ENCODE measurements at regions not wholly inside any gene's neighbourhood (a gene's known extent, or its start where the extent isn't known, plus 50 kb on each side); places are given as distances from the start of the nearest gene placed in this dataset.

GRCh38 chr22:22977479-22978200 lies 90.0 kb downstream of the IGLL5 start:
- Histone ChIP-seq H3K18ac (ENCODE audit: low read length) (no peak overlapping the region), H2BK120ac (ENCODE audit: low read depth, low read length) (no peak overlapping the region), H4K91ac (ENCODE audit: low read depth, low read length, poor library complexity) (no peak overlapping the region), H3K9ac (ENCODE audit: low read depth, low read length, poor library complexity) (no peak overlapping the region), H4K8ac (ENCODE audit: low read depth, low read length) (no peak overlapping the region), H2AFZ (ENCODE audit: low read length) (no peak overlapping the region), H3K23ac (ENCODE audit: low read depth, low read length, poor library complexity) (no peak overlapping the region), H3K27me3 (ENCODE audit: control insufficient read depth in 3 of 3, insufficient read depth in 3 of 3, low read depth in 1 of 3, low read length in 3 of 3) (no peaks in the 10 kb centered on the region), H3K27ac (replicated peaks; ENCODE audit: low read length) (no peak overlapping the region), H2BK12ac (ENCODE audit: low read length) (no peak overlapping the region), H3K4me2 (ENCODE audit: insufficient read depth, low read length, poor library complexity, severe bottlenecking) (no peak overlapping the region), H3K36me3 (replicated peaks in 1 of 2; ENCODE audit: control insufficient read depth in 2 of 2, insufficient read depth in 2 of 2, low read length in 2 of 2) (no peaks in the 10 kb centered on the region), H2AK5ac (ENCODE audit: low read depth, low read length) (no peak overlapping the region), H2BK15ac (ENCODE audit: low read length) (no peak overlapping the region), H3K4me3 (ENCODE audit: low read length in 2 of 2) (no peak overlapping the region), H3K14ac (ENCODE audit: low read length) (no peak overlapping the region), H2BK5ac (ENCODE audit: low read length) (no peak overlapping the region), H3K4me1 (ENCODE audit: control insufficient read depth in 2 of 2, insufficient read depth in 1 of 2, low read depth in 1 of 2, low read length in 2 of 2) (no peaks in the 10 kb centered on the region), H3K4ac (ENCODE audit: low read length) (no peak overlapping the region), H3K79me1 (ENCODE audit: low read depth, low read length) (no peaks in the 10 kb centered on the region), H3K9me3 (replicated peaks in 1 of 2; ENCODE audit: control insufficient read depth in 2 of 2, insufficient read depth in 1 of 2, low read depth in 1 of 2, low read length in 2 of 2) (peaks cover 5 to 24% of the 10 kb centered on the region in 2 donors)
- no CpG with 5 or more reads among the region's 2 CpGs for WGBS, 2 donors (ENCODE audit: extremely low coverage in 2 of 2, insufficient read length in 2 of 2, insufficient replicate concordance in 1 of 2)
- DNase-seq (ENCODE audit: low spot score): no peak

DNA sequence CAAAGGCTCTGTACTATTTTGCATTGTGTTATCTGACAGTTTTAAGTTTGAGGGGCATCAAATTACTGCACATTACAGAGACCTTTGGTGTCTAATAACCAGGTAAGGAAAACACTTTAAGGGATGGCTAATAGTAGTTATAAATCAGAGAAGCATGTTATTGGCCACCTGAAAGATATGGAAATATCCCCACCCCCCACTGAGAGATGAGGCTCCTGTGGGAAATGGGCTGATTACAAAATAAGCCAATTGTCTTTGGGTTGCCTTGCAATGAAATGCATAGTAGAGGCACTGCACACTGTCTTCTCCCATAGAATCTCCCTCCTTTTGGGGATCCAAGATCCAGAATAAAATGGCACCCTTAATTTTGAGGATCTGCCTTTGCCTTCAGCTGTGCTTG lies 91.0 kb downstream of the IGLL5 start:
- H3K23ac ChIP-seq (ENCODE audit: low read depth, low read length, poor library complexity): no peak overlapping the region
- H3K4me1 ChIP-seq (ENCODE audit: control insufficient read depth in 2 of 2, insufficient read depth in 1 of 2, low read depth in 1 of 2, low read length in 2 of 2): no peaks in the 10 kb centered on the region
- H4K8ac ChIP-seq (ENCODE audit: low read depth, low read length): no peak overlapping the region
- no peak overlapping the region for H4K91ac ChIP-seq (ENCODE audit: low read depth, low read length, poor library complexity)
- no peaks in the 10 kb centered on the region for H3K79me1 ChIP-seq (ENCODE audit: low read depth, low read length)
- no peak overlapping the region for H3K4me2 ChIP-seq (ENCODE audit: insufficient read depth, low read length, poor library complexity, severe bottlenecking)
- H2BK15ac ChIP-seq (ENCODE audit: low read length): no peak overlapping the region
- no peak overlapping the region for H2BK5ac ChIP-seq (ENCODE audit: low read length)
- no peaks in the 10 kb centered on the region for H3K36me3 ChIP-seq (replicated peaks in 1 of 2; ENCODE audit: control insufficient read depth in 2 of 2, insufficient read depth in 2 of 2, low read length in 2 of 2)
- no peak overlapping the region for H3K4me3 ChIP-seq (ENCODE audit: low read length in 2 of 2)
- no peak overlapping the region for H3K4ac ChIP-seq (ENCODE audit: low read length)
- H3K27ac ChIP-seq (replicated peaks; ENCODE audit: low read length): no peak overlapping the region
- H3K9me3 ChIP-seq (replicated peaks in 1 of 2; ENCODE audit: control insufficient read depth in 2 of 2, insufficient read depth in 1 of 2, low read depth in 1 of 2, low read length in 2 of 2): peaks cover 5 to 24% of the 10 kb centered on the region in 2 donors
- H2AK5ac ChIP-seq (ENCODE audit: low read depth, low read length): no peak overlapping the region
- H3K14ac ChIP-seq (ENCODE audit: low read length): no peak overlapping the region
- H2BK120ac ChIP-seq (ENCODE audit: low read depth, low read length): no peak overlapping the region
- no peak for DNase-seq (ENCODE audit: low spot score)
- no peak overlapping the region for H3K18ac ChIP-seq (ENCODE audit: low read length)
- H2AFZ ChIP-seq (ENCODE audit: low read length): no peak overlapping the region
- no peak overlapping the region for H2BK12ac ChIP-seq (ENCODE audit: low read length)
- H3K27me3 ChIP-seq (ENCODE audit: control insufficient read depth in 3 of 3, insufficient read depth in 3 of 3, low read depth in 1 of 3, low read length in 3 of 3): no peaks in the 10 kb centered on the region
- no peak overlapping the region for H3K9ac ChIP-seq (ENCODE audit: low read depth, low read length, poor library complexity)

- Histone ChIP-seq H2BK15ac (ENCODE audit: low read length) (no peak overlapping the region), H3K4me3 (ENCODE audit: low read length in 2 of 2) (no peak overlapping the region), H3K18ac (ENCODE audit: low read length) (no peak overlapping the region), H2BK5ac (ENCODE audit: low read length) (no peak overlapping the region), H3K27me3 (ENCODE audit: control insufficient read depth in 3 of 3, insufficient read depth in 3 of 3, low read depth in 1 of 3, low read length in 3 of 3) (no peaks in the 10 kb centered on the region), H4K8ac (ENCODE audit: low read depth, low read length) (no peak overlapping the region), H3K4me2 (ENCODE audit: insufficient read depth, low read length, poor library complexity, severe bottlenecking) (no peak overlapping the region), H3K9me3 (replicated peaks in 1 of 2; ENCODE audit: control insufficient read depth in 2 of 2, insufficient read depth in 1 of 2, low read depth in 1 of 2, low read length in 2 of 2) (peaks cover 7 to 24% of the 10 kb centered on the region in 2 donors), H3K4me1 (ENCODE audit: control insufficient read depth in 2 of 2, insufficient read depth in 1 of 2, low read depth in 1 of 2, low read length in 2 of 2) (no peaks in the 10 kb centered on the region), H2AK5ac (ENCODE audit: low read depth, low read length) (no peak overlapping the region), H2AFZ (ENCODE audit: low read length) (no peak overlapping the region), H3K23ac (ENCODE audit: low read depth, low read length, poor library complexity) (no peak overlapping the region), H3K36me3 (replicated peaks in 1 of 2; ENCODE audit: control insufficient read depth in 2 of 2, insufficient read depth in 2 of 2, low read length in 2 of 2) (no peaks in the 10 kb centered on the region), H2BK12ac (ENCODE audit: low read length) (no peak overlapping the region), H3K79me1 (ENCODE audit: low read depth, low read length) (no peaks in the 10 kb centered on the region), H3K4ac (ENCODE audit: low read length) (no peak overlapping the region), H3K27ac (replicated peaks; ENCODE audit: low read length) (no peak overlapping the region), H4K91ac (ENCODE audit: low read depth, low read length, poor library complexity) (no peak overlapping the region), H3K9ac (ENCODE audit: low read depth, low read length, poor library complexity) (no peak overlapping the region), H2BK120ac (ENCODE audit: low read depth, low read length) (no peak overlapping the region), H3K14ac (ENCODE audit: low read length) (no peak overlapping the region)
- no peak for DNase-seq (ENCODE audit: low spot score)
- no CpG with 5 or more reads among the region's 4 CpGs for WGBS, 2 donors (ENCODE audit: extremely low coverage in 2 of 2, insufficient read length in 2 of 2, insufficient replicate concordance in 1 of 2)
Measured at GRCh38 chr22:22979121-22979724, 91.1 kb upstream of the GNAZ start.

DNA sequence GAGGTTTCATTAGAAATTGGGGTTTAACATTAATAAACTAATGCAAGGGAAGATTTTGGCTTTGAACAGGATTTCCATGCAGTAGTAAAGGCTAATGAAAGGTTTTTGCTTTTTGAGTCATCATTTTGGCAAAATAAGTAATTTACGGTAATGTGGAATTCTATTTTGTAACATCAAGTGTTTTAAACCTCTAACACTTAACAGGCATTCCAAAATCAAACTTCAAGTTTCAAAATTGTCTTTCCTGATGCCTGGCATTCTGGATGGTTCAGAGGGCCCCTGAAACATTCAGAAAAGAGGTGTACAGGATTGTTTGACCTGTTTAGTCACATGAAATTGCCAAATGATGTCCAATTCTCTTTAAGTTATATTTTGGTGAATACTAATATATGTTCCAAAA lies 90.4 kb upstream of the GNAZ start:
- Histone ChIP-seq H3K27me3 (ENCODE audit: control insufficient read depth in 3 of 3, insufficient read depth in 3 of 3, low read depth in 1 of 3, low read length in 3 of 3) (no peaks in the 10 kb centered on the region), H2BK120ac (ENCODE audit: low read depth, low read length) (no peak overlapping the region), H4K91ac (ENCODE audit: low read depth, low read length, poor library complexity) (no peak overlapping the region), H3K4me3 (ENCODE audit: low read length in 2 of 2) (no peak overlapping the region), H3K4me1 (ENCODE audit: control insufficient read depth in 2 of 2, insufficient read depth in 1 of 2, low read depth in 1 of 2, low read length in 2 of 2) (no peaks in the 10 kb centered on the region), H3K4me2 (ENCODE audit: insufficient read depth, low read length, poor library complexity, severe bottlenecking) (no peak overlapping the region), H4K8ac (ENCODE audit: low read depth, low read length) (no peak overlapping the region), H3K79me1 (ENCODE audit: low read depth, low read length) (no peaks in the 10 kb centered on the region), H3K27ac (replicated peaks; ENCODE audit: low read length) (no peak overlapping the region), H3K9me3 (replicated peaks in 1 of 2; ENCODE audit: control insufficient read depth in 2 of 2, insufficient read depth in 1 of 2, low read depth in 1 of 2, low read length in 2 of 2) (peaks cover 7 to 24% of the 10 kb centered on the region in 2 donors), H2AFZ (ENCODE audit: low read length) (no peak overlapping the region), H3K9ac (ENCODE audit: low read depth, low read length, poor library complexity) (no peak overlapping the region), H2BK12ac (ENCODE audit: low read length) (no peak overlapping the region), H2BK15ac (ENCODE audit: low read length) (no peak overlapping the region), H3K18ac (ENCODE audit: low read length) (no peak overlapping the region), H2AK5ac (ENCODE audit: low read depth, low read length) (no peak overlapping the region), H3K4ac (ENCODE audit: low read length) (no peak overlapping the region), H3K36me3 (replicated peaks in 1 of 2; ENCODE audit: control insufficient read depth in 2 of 2, insufficient read depth in 2 of 2, low read length in 2 of 2) (no peaks in the 10 kb centered on the region), H3K14ac (ENCODE audit: low read length) (no peak overlapping the region), H2BK5ac (ENCODE audit: low read length) (no peak overlapping the region), H3K23ac (ENCODE audit: low read depth, low read length, poor library complexity) (no peak overlapping the region)
- no CpG with 5 or more reads among the region's 1 CpG for WGBS, 2 donors (ENCODE audit: extremely low coverage in 2 of 2, insufficient read length in 2 of 2, insufficient replicate concordance in 1 of 2)
- no peak for DNase-seq (ENCODE audit: low spot score)
